ENCODE measurements at regions not wholly inside any gene's neighbourhood (a gene's known extent, or its start where the extent isn't known, plus 50 kb on each side); places are given as distances from the start of the nearest gene placed in this dataset.
A peak's percentile ranks its signal among the peaks of the same experiment; 100 is the strongest.
"Not testable (repeated sequence)": the region's sequence is repeated elsewhere in the genome, so short reads cannot be mapped to it uniquely, and the experiment has no call there.

DNA sequence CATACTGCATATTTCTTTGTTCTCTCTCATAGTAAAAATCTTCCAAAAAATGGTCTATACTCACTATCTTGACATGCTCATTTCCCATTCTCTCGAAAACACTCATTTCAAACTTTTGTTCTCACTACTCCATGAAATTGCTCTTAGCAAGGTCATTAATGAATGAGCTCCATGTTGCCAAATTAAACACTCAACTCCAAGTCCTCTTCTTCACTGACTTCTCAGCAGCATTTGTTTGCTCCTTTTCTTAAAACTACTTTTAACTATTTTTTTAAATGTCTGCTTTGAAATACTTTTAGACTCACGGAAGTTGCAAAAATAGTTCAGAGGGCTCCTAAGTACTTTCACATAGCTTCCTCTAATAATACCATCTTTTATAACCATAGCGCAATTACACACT, 274.0 kb upstream of the PREP start:
- no peaks in the 10 kb centered on the region for H3K27me3 ChIP-seq (ENCODE audit: control insufficient read depth, insufficient read depth, low read length)
- no peaks in the 10 kb centered on the region for H3K36me3 ChIP-seq (ENCODE audit: control insufficient read depth, insufficient read depth, low read length)
- no peak overlapping the region for H3K4me3 ChIP-seq (ENCODE audit: low read depth, low read length)
- TF ChIP-seq CTCF (IDR thresholded peaks at IDR 0.05; ENCODE audit: insufficient read depth, low read length, severe bottlenecking): no peak
- FAIRE-seq (no peak), DNase-seq (ENCODE audit: low read depth) (no peak)

GRCh38 chr6:105675715-105676397, 273.0 kb upstream of the PREP start:
- no peak for TF ChIP-seq CTCF (IDR thresholded peaks at IDR 0.05; ENCODE audit: insufficient read depth, low read length, severe bottlenecking)
- H3K27me3 ChIP-seq (ENCODE audit: control insufficient read depth, insufficient read depth, low read length): no peaks in the 10 kb centered on the region
- FAIRE-seq: peak; percentile 23
- H3K4me3 ChIP-seq (ENCODE audit: low read depth, low read length): no peak overlapping the region
- H3K36me3 ChIP-seq (ENCODE audit: control insufficient read depth, insufficient read depth, low read length): no peaks in the 10 kb centered on the region
- DNase-seq (ENCODE audit: low read depth): peak; percentile 78

- H3K27me3 ChIP-seq (ENCODE audit: control insufficient read depth, insufficient read depth, low read length); FAIRE-seq; H3K36me3 ChIP-seq (ENCODE audit: control insufficient read depth, insufficient read depth, low read length); H3K4me3 ChIP-seq (ENCODE audit: low read depth, low read length); DNase-seq (ENCODE audit: low read depth): not testable (repeated sequence)
Observed at GRCh38 chr6:105672856-105673538, 270.1 kb upstream of the PREP start.

DNA sequence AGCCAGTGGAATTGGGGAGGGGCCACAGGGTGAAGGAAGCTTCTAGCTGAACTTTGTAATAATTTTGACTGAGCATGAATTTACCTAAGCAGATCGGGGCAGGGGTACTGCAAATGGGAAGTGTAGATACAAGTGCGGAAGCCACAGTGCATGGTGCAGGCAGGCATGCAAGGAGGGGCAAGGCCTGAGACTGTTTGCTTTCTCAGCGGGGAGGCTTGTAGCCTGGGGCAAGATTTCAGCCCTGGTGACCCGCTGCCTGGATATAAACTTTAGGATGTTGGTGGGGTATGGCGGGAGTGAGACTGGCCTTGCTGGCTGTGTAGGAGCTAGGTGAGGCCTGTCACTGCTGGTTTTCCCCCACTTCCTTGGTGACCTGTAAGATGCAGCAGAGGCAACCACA, 266.4 kb upstream of the PREP start:
- no peaks in the 10 kb centered on the region for H3K27me3 ChIP-seq (ENCODE audit: control insufficient read depth, insufficient read depth, low read length)
- FAIRE-seq (no peak), DNase-seq (ENCODE audit: low read depth) (no peak)
- no peak for TF ChIP-seq CTCF (IDR thresholded peaks at IDR 0.05; ENCODE audit: insufficient read depth, low read length, severe bottlenecking)
- H3K36me3 ChIP-seq (ENCODE audit: control insufficient read depth, insufficient read depth, low read length): no peaks in the 10 kb centered on the region
- H3K4me3 ChIP-seq (ENCODE audit: low read depth, low read length): no peak overlapping the region

DNA sequence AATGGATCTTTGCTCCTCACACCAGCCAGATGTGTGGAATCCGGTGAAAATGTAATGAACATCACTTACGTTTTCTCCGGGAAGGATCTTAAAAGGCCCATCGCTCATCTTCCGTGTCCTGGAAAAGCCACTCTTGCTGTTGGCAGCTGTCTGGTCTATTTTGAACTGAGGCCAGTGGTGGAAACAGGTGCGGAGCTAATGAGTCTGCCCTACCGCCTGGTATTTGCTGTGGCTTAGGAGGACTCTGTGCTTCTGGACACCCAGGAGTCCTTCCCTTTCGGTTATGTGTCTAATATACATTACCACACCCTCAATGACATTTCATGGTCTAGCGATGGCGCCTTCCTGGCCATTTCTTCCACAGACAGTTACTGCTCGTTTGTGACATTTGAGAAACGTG, 264.2 kb upstream of the PREP start:
- no peaks in the 10 kb centered on the region for H3K36me3 ChIP-seq (ENCODE audit: control insufficient read depth, insufficient read depth, low read length)
- TF ChIP-seq CTCF (IDR thresholded peaks at IDR 0.05; ENCODE audit: insufficient read depth, low read length, severe bottlenecking): no peak
- FAIRE-seq (peak; percentile 62), DNase-seq (ENCODE audit: low read depth) (no peak)
- H3K4me3 ChIP-seq (ENCODE audit: low read depth, low read length): no peak overlapping the region
- H3K27me3 ChIP-seq (ENCODE audit: control insufficient read depth, insufficient read depth, low read length): no peaks in the 10 kb centered on the region

DNA sequence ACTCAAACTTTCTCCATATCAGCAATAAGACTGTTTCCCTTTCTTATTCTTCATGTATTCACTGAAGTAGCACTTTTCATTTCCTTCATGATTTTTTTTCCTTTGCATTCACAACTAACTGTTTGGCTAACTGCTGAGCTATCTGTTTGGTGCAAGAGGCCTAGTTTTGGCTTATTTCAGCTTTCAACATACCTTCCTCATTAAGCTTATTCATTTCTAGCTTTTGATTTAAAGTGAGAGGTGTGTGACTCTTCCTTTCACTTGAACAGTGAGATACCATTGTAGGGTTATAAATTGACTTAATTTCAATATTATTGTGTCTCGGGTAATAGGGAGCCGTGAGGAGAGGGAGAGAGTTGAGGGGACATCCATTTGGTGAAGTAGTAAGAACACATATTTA, 262.0 kb upstream of the PREP start:
- DNase-seq (ENCODE audit: low read depth): no peak
- FAIRE-seq: no peak
- Histone ChIP-seq H3K4me3 (ENCODE audit: low read depth, low read length) (no peak overlapping the region), H3K27me3 (ENCODE audit: control insufficient read depth, insufficient read depth, low read length) (no peaks in the 10 kb centered on the region), H3K36me3 (ENCODE audit: control insufficient read depth, insufficient read depth, low read length) (no peaks in the 10 kb centered on the region)
- no peak for TF ChIP-seq CTCF (IDR thresholded peaks at IDR 0.05; ENCODE audit: insufficient read depth, low read length, severe bottlenecking)

Data from bronchial epithelial cell (primary cell).